K562 (cell line): ENCODE measurements at regions not wholly inside any gene's neighbourhood (a gene's known extent, or its start where the extent isn't known, plus 50 kb on each side); places are given as distances from the start of the nearest gene placed in this dataset.

Experiments
- ATAC-seq: fragments of 200-7000 bp; cut with Tn5 transposase; 3 replicates; pipeline ENCODE4 v1.9.1; 2020; ENCODE audit warnings: moderate library complexity
- BruUV-seq: library from RNA; stranded (reverse); fragments of 400-500 nt; replicated peaks from 2 replicates; lab custom pipeline; 2021; lab: Mats Ljungman, UMichigan
- CTCF ChIA-PET: fragments of 300-600 bp; formaldehyde crosslinking; extraction: SDS; loops from one replicate; lab custom pipeline; 2021; ENCODE audit warnings: low intra/inter-chr PET ratio; lab: Yijun Ruan, JAX
- POLR2A ChIA-PET: fragments of 300-600, 350-650 bp; sonication (Branson Sonifier 250); formaldehyde crosslinking; extraction: SDS; loops from one replicate; lab custom pipeline; 2021; ENCODE audit warnings: antibody characterized with exemption, inconsistent platforms; lab: Yijun Ruan, JAX
- DNase-seq, 4 experiments: peaks; one replicate each; pipeline versions ENCODE4 v3.0.0 to v3.0.0-alpha.2; 2011 to 2018; ENCODE audit warnings: low spot score in 3 of 4, mixed read lengths in 3 of 4; ENCODE audit errors: extremely low read depth in 1 of 4
- FAIRE-seq: peaks from 2 replicates; lab custom pipeline; 2011; peaks lifted over from hg19 to GRCh38; lab: Jason Lieb, UNC
- H2AFZ ChIP-seq: 2 replicates; pipeline ENCODE4 v1.6.0; 2011; ENCODE audit warnings: low read depth, low read length, control low read depth, inconsistent platforms
- H3K27ac ChIP-seq: fragments of 200-600 bp; 3 replicates; pipeline ENCODE4 v1.8.0; 2011; ENCODE audit warnings: low read depth, mild to moderate bottlenecking, control low read depth, inconsistent platforms, low read length, moderate library complexity, mixed read lengths; ENCODE audit errors: extremely low read depth
- H3K27me3 ChIP-seq, 2 experiments: fragments of 300-600 bp in 1 of 2; 2 replicates in 1 of 2; 3 replicates in 1 of 2; pipeline versions ENCODE4 v1.6.0 to v1.8.0; 2011; ENCODE audit warnings: inconsistent platforms in 2 of 2, low read length in 2 of 2, mild to moderate bottlenecking in 1 of 2, mixed read lengths in 1 of 2, moderate library complexity in 1 of 2; ENCODE audit not compliant: control insufficient read depth in 2 of 2, insufficient read depth in 2 of 2
- H3K36me3 ChIP-seq: fragments of 300-600 bp; 3 replicates; pipeline ENCODE4 v1.8.0; 2011; ENCODE audit warnings: mild to moderate bottlenecking, low read length, inconsistent platforms; ENCODE audit not compliant: control insufficient read depth, insufficient read depth
- H3K4me1 ChIP-seq, 2 experiments: fragments of 200-600 bp in 1 of 2; replicated peaks in 1 of 2; 2 replicates in 1 of 2; 3 replicates in 1 of 2; pipeline versions ENCODE4 v1.5.1 to v1.8.0; 2011; ENCODE audit warnings: inconsistent platforms in 2 of 2, low read length in 2 of 2, mild to moderate bottlenecking in 1 of 2, mixed read lengths in 1 of 2, moderate library complexity in 1 of 2; ENCODE audit not compliant: control insufficient read depth in 2 of 2, insufficient read depth in 2 of 2
- H3K4me2 ChIP-seq: 2 replicates; pipeline ENCODE4 v1.6.1; 2011; ENCODE audit warnings: low read length, control low read depth, inconsistent platforms, mixed read lengths; ENCODE audit not compliant: insufficient read depth
- H3K4me3 ChIP-seq: fragments of 200-600 bp; sonication (generic), shearing (Covaris generic); 2 replicates; pipeline ENCODE4 v1.5.1; 2016; ENCODE audit warnings: control low read depth, inconsistent platforms
- H3K79me2 ChIP-seq: fragments of 200-600 bp; 3 replicates; pipeline ENCODE4 v1.8.0; 2011; ENCODE audit warnings: low read length, inconsistent platforms; ENCODE audit not compliant: control insufficient read depth, insufficient read depth
- H3K9ac ChIP-seq, 2 experiments: 2 replicates each; pipeline versions ENCODE4 v1.6.0 to v1.6.1; 2011; ENCODE audit warnings: low read depth in 2 of 2, low read length in 2 of 2, control low read depth in 1 of 2, inconsistent platforms in 1 of 2, mild to moderate bottlenecking in 1 of 2, mixed read lengths in 1 of 2; ENCODE audit not compliant: insufficient read depth in 1 of 2
- H3K9me1 ChIP-seq: one replicate; pipeline ENCODE4 v1.6.0; 2011; ENCODE audit warnings: inconsistent platforms, mild to moderate bottlenecking, low read length, moderate library complexity; ENCODE audit not compliant: control insufficient read depth, insufficient read depth
- H3K9me3 ChIP-seq: replicated peaks from 2 replicates; pipeline ENCODE4 v1.5.1; 2011; ENCODE audit warnings: low read depth, low read length, inconsistent platforms; ENCODE audit not compliant: control insufficient read depth, insufficient read depth
- H4K20me1 ChIP-seq: replicated peaks from 2 replicates; pipeline ENCODE4 v1.6.1; 2011; ENCODE audit warnings: low read length, inconsistent platforms, mixed read lengths; ENCODE audit not compliant: control insufficient read depth, insufficient read depth
- C11orf30 ChIP-seq: fragments of 450-650 bp; IDR thresholded peaks from 2 replicates; pipeline ENCODE4 v1.6.1; 2016; ENCODE audit warnings: low read depth, mild to moderate bottlenecking
- CHD1 ChIP-seq: fragments of 200-600 bp; sonication (generic); IDR thresholded peaks from one replicate; pipeline ENCODE4 v1.6.1; 2012; ENCODE audit warnings: mild to moderate bottlenecking, moderate library complexity, low read length, inconsistent platforms
- E2F3 ChIP-seq: fragments of 250-450 bp; sonication (Bioruptor Pico); IDR thresholded peaks from 2 replicates; pipeline ENCODE4 v1.4.0; 2020; ENCODE audit warnings: mild to moderate bottlenecking
- E4F1 ChIP-seq: fragments of 250-450 bp; sonication (Bioruptor Pico); IDR thresholded peaks from 2 replicates; pipeline ENCODE4 v1.5.0; 2021; ENCODE audit warnings: mild to moderate bottlenecking, borderline replicate concordance
- HMGN3 ChIP-seq: IDR thresholded peaks from 2 replicates; pipeline ENCODE4 v1.6.1; 2011; ENCODE audit warnings: borderline replicate concordance, low read depth, mild to moderate bottlenecking, mixed read lengths, low read length; ENCODE audit not compliant: insufficient read length; ENCODE audit errors: extremely low read depth
- HNRNPUL1 ChIP-seq: fragments of 200-400 bp; formaldehyde crosslinking; IDR thresholded peaks from 2 replicates; pipeline ENCODE4 v1.6.1; 2017; ENCODE audit warnings: low read length
- MAFF ChIP-seq: IDR thresholded peaks from 2 replicates; pipeline ENCODE4 v1.6.1; 2012; ENCODE audit warnings: low read length, improper control_type of control experiment
- MAFK ChIP-seq: IDR thresholded peaks from 2 replicates; pipeline ENCODE4 v1.6.1; 2011; ENCODE audit warnings: low read length, improper control_type of control experiment
- NRF1 ChIP-seq, 2 experiments: fragments of 450-650 bp; IDR thresholded peaks in 1 of 2; conservative IDR thresholded peaks in 1 of 2; 2 replicates each; pipeline ENCODE4 v1.6.1; 2014; ENCODE audit warnings: mild to moderate bottlenecking in 2 of 2
- SIX5 ChIP-seq, 2 experiments: IDR thresholded peaks; 2 replicates each; pipeline ENCODE4 v1.6.1; 2011; ENCODE audit warnings: low read length in 2 of 2, borderline replicate concordance in 1 of 2, low read depth in 1 of 2, mild to moderate bottlenecking in 1 of 2, moderate library complexity in 1 of 2; ENCODE audit not compliant: insufficient read depth in 1 of 2
- ZNF316 ChIP-seq: fragments of 450-650 bp; IDR thresholded peaks from 2 replicates; pipeline ENCODE4 v1.6.1; 2016
- ZNF347 ChIP-seq: fragments of 450-650 bp; formaldehyde crosslinking; IDR thresholded peaks from 2 replicates; pipeline ENCODE4 v1.4.0; 2020; ENCODE audit warnings: low read depth, mild to moderate bottlenecking, moderate library complexity
- WGBS: fragments of 100-300 bp; shearing (Covaris generic); methylation state at CpG from one replicate; pipeline ENCODE4 v1.1.6; 2016; ENCODE audit warnings: low coverage, mixed read lengths; ENCODE audit not compliant: insufficient coverage; ENCODE audit errors: missing lambda C conversion rate; 5-methylcytosine and 5-hydroxymethylcytosine counted together
- in situ Hi-C: fragments of 300-500 bp; cut with MboI; formaldehyde crosslinking; loops from 4 replicates; pipeline ENCODE4 v1.15.0; 2018; ENCODE audit warnings: inconsistent platforms, mixed read lengths
- intact Hi-C: fragments of 100-400 bp; cut with micrococcal nuclease; formaldehyde crosslinking; loops from 2 replicates; pipeline ENCODE4 v1.14.2; 2022

DNA sequence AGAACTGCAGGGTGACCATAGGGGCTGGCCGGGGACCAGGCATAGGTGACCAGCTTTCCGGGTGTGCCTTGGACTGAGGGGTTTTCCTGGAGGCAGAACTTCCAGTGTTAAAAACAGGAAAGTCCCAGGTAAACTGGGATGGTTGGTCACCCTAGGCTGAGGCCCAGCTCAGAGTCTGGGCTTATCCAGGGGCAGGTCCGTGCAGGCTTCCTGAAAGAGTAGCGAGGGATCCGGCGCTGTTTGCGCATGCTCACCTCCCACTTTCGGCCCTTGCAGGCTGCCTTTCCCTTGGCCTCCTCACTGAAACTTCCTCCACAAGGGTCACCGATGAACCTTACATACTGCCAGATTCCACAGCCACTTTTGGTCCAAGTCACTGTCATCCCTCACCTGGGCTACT lies 119.8 kb upstream of the PLET1 start:
- Histone ChIP-seq H3K9ac (no peak overlapping the region), H3K4me1 (no peaks in the 10 kb centered on the region; a peak in 1 of 5 replicates), H3K36me3 (no peaks in the 10 kb centered on the region), H3K4me2 (no peak overlapping the region), H3K4me3 (no peak overlapping the region), H3K9me3 (no peaks in the 10 kb centered on the region), H3K27ac (no peak overlapping the region), H3K9me1 (no peaks in the 10 kb centered on the region), H2AFZ (peak overlapping the region; percentile 64; the same call in 1 of the 2 replicates), H3K27me3 (peaks cover 6 to 9% of the 10 kb centered on the region in 2 experiments; a peak in 4 of 5 replicates), H4K20me1 (no peaks in the 10 kb centered on the region), H3K79me2 (no peaks in the 10 kb centered on the region)
- BruUV-seq: no TSS peak
- FAIRE-seq: no peak
- in situ Hi-C loops (no loop called here), intact Hi-C loops (no loop called here)
- DNase-seq: peak in 1 of 4 experiments; percentile 23
- POLR2A ChIA-PET: interaction anchor here (0.5 kb wide), 1 partner anchor 51 kb away, joined by 4 read pairs; no protein-coding TSS in a partner anchor
- ATAC-seq: peak; percentile 66
- TF ChIP-seq HNRNPUL1: no peak
- peak; percentile 78 to 83 for TF ChIP-seq NRF1 (conservative IDR thresholded peaks at IDR 0.05 in 1 of 2, IDR thresholded peaks at IDR 0.05 in 1 of 2)
- no peak for TF ChIP-seq CHD1
- TF ChIP-seq SIX5 (IDR thresholded peaks at IDR 0.05; ENCODE audit: borderline replicate concordance in 1 of 2, insufficient read depth in 1 of 2, low read depth in 1 of 2, low read length in 2 of 2): no peak
- no peak for TF ChIP-seq E2F3 (CRISPR knock-in tag)
- TF ChIP-seq ZNF347: no peak
- CTCF ChIA-PET: no interaction called here
- 10% methylated on average over 9 of the region's 9 CpGs for WGBS

DNA sequence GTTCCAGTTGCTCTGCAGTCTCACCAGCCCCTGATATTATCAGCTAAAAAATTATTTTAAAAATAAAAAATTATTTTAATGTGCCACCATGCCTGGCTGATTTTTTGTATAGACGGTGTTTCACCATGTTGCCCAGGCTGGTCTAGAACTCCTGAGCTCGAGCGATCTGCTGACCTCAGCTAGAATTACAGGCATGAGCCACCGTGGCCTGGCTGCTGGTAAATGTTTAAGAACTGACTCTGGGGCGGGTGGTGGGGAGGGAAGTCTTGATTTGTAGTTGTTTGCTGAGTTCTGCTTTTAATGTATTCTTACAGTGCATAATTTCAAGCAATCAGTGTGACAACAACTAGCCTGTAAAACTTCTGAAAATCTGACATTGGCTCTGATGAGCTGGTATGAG lies 120.9 kb upstream of the PLET1 start:
- in situ Hi-C loops (no loop called here), intact Hi-C loops (no loop called here)
- H4K20me1 ChIP-seq: no peaks in the 10 kb centered on the region
- peak; percentile 37; the same call in 1 of the 2 replicates for TF ChIP-seq C11orf30
- peak; percentile 40; the same call in 1 of the 2 replicates for TF ChIP-seq MAFK
- TF ChIP-seq HMGN3: no peak
- peak; percentile 48; the same call in 1 of the 2 replicates for TF ChIP-seq ZNF316
- peak; percentile 53; the same call in 1 of the 2 replicates for TF ChIP-seq MAFF
- TF ChIP-seq E4F1 (CRISPR knock-in tag): no peak
- no peak for FAIRE-seq
- H3K79me2 ChIP-seq: no peaks in the 10 kb centered on the region
- BruUV-seq: no TSS peak
- no peaks in the 10 kb centered on the region for H3K9me3 ChIP-seq
- no peak overlapping the region for H3K9ac ChIP-seq
- peaks cover 3 to 9% of the 10 kb centered on the region in 2 experiments; a peak in 4 of 5 replicates for H3K27me3 ChIP-seq
- no peak for DNase-seq
- H3K27ac ChIP-seq: no peak overlapping the region
- WGBS: 5% methylated on average over 5 of the region's 5 CpGs
- H3K9me1 ChIP-seq: no peaks in the 10 kb centered on the region
- ChIA-PET POLR2A (no interaction called here), CTCF (no interaction called here)
- H3K36me3 ChIP-seq: no peaks in the 10 kb centered on the region
- H3K4me3 ChIP-seq: no peak overlapping the region
- no peak overlapping the region for H3K4me2 ChIP-seq
- no peak for ATAC-seq
- H3K4me1 ChIP-seq: no peaks in the 10 kb centered on the region; a peak in 1 of 5 replicates
- no peak overlapping the region for H2AFZ ChIP-seq
